ENCODE measurements at regions not wholly inside any gene's neighbourhood (a gene's known extent, or its start where the extent isn't known, plus 50 kb on each side); places are given as distances from the start of the nearest gene placed in this dataset.

DNA sequence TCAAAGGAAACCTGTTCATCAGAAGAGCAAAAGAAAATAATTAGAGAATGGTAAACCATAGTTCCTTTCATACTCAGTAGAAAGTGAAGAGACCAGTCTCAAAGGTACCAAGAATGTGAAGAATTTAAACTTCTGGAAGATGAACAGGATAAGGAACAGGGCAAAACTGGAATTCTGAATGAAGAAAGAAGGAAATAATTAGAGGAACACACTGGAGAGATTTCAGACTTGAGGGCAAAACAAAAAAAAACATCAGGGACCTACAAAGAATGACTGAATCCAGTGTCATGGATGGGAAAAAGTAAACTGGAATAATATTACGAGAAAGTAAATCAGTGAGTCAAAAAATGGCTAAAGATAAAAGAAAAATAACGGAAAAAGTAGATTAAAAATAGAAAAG is 245.6 kb upstream of the NEIL3 start:
- no peaks in the 10 kb centered on the region for H4K20me1 ChIP-seq (ENCODE audit: insufficient read depth, poor library complexity, severe bottlenecking)
- H3K36me3 ChIP-seq (replicated peaks; ENCODE audit: insufficient read depth, low read depth): no peaks in the 10 kb centered on the region
- H3K4me1 ChIP-seq (ENCODE audit: insufficient read depth): no peaks in the 10 kb centered on the region
- H2AFZ ChIP-seq: no peak overlapping the region
- TF ChIP-seq, protein P1, sequence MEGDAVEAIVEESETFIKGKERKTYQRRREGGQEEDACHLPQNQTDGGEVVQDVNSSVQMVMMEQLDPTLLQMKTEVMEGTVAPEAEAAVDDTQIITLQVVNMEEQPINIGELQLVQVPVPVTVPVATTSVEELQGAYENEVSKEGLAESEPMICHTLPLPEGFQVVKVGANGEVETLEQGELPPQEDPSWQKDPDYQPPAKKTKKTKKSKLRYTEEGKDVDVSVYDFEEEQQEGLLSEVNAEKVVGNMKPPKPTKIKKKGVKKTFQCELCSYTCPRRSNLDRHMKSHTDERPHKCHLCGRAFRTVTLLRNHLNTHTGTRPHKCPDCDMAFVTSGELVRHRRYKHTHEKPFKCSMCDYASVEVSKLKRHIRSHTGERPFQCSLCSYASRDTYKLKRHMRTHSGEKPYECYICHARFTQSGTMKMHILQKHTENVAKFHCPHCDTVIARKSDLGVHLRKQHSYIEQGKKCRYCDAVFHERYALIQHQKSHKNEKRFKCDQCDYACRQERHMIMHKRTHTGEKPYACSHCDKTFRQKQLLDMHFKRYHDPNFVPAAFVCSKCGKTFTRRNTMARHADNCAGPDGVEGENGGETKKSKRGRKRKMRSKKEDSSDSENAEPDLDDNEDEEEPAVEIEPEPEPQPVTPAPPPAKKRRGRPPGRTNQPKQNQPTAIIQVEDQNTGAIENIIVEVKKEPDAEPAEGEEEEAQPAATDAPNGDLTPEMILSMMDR (IDR thresholded peaks at IDR 0.05; ENCODE audit: poor library complexity): no peak
- no peak for TF ChIP-seq EZH2phosphoT487 (IDR thresholded peaks at IDR 0.05; ENCODE audit: low read depth, severe bottlenecking, unreplicated experiment)
- TF ChIP-seq EZH2 (IDR thresholded peaks at IDR 0.05; ENCODE audit: borderline replicate concordance): no peak
- H3K79me2 ChIP-seq: no peaks in the 10 kb centered on the region
- H3K4me3 ChIP-seq: no peak overlapping the region
- H3K4me2 ChIP-seq: no peak overlapping the region
- H3K9me3 ChIP-seq (ENCODE audit: low read depth): no peaks in the 10 kb centered on the region
- WGBS (ENCODE audit: low lambda C conversion rate, missing lambda C conversion rate): 87% methylated on average over 2 of the region's 2 CpGs
- no peak overlapping the region for H3K27ac ChIP-seq
- DNase-seq (ENCODE audit: low spot score): no peak
- no peaks in the 10 kb centered on the region for H3K27me3 ChIP-seq
- H3K9me2 ChIP-seq (replicated peaks; ENCODE audit: insufficient read depth): no peaks in the 10 kb centered on the region

DNA sequence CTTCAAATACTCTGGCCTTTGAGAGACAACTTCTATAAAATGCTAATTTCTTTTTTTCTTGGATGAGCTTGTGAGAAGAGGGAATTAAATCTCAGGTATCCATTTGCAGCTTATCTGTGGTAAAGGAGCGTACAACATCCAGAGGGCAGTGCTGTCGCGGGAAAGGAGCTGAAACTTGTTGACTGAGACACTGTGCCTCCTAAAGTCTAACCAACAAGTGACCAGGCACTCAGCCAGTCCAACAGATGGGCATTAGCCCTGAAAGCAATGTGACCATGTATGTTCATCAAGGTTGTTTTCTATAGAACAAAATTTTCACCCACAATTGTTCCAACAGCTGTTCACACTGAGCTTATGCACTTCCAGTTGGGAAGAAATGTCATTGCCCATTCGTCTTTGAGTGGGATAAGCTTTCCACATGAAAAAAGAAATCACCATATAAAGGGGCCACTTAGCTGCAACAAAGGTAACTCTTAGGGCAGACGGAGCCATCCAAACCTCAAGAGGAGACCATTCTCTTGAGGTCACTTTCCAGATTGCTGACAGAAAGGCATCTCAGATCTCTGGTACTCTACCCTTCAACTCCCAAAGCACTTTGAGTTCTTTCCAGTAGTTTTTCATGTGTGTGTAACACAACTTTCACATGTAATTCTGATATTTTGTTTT is 244.8 kb upstream of the NEIL3 start:
- no peak overlapping the region for H2AFZ ChIP-seq
- H3K27me3 ChIP-seq: no peaks in the 10 kb centered on the region
- H3K79me2 ChIP-seq: no peaks in the 10 kb centered on the region
- TF ChIP-seq EZH2 (IDR thresholded peaks at IDR 0.05; ENCODE audit: borderline replicate concordance) (no peak), EZH2phosphoT487 (IDR thresholded peaks at IDR 0.05; ENCODE audit: low read depth, severe bottlenecking, unreplicated experiment) (no peak)
- TF ChIP-seq, protein P1 (IDR thresholded peaks at IDR 0.05; ENCODE audit: poor library complexity): no peak
- no peaks in the 10 kb centered on the region for H4K20me1 ChIP-seq (ENCODE audit: insufficient read depth, poor library complexity, severe bottlenecking)
- WGBS (ENCODE audit: low lambda C conversion rate, missing lambda C conversion rate): 86% methylated on average over 5 of the region's 5 CpGs
- no peak overlapping the region for H3K4me3 ChIP-seq
- no peaks in the 10 kb centered on the region for H3K9me2 ChIP-seq (replicated peaks; ENCODE audit: insufficient read depth)
- no peaks in the 10 kb centered on the region for H3K36me3 ChIP-seq (replicated peaks; ENCODE audit: insufficient read depth, low read depth)
- no peaks in the 10 kb centered on the region for H3K4me1 ChIP-seq (ENCODE audit: insufficient read depth)
- no peaks in the 10 kb centered on the region for H3K9me3 ChIP-seq (ENCODE audit: low read depth)
- DNase-seq (ENCODE audit: low spot score): no peak
- no peak overlapping the region for H3K27ac ChIP-seq
- no peak overlapping the region for H3K4me2 ChIP-seq

DNA sequence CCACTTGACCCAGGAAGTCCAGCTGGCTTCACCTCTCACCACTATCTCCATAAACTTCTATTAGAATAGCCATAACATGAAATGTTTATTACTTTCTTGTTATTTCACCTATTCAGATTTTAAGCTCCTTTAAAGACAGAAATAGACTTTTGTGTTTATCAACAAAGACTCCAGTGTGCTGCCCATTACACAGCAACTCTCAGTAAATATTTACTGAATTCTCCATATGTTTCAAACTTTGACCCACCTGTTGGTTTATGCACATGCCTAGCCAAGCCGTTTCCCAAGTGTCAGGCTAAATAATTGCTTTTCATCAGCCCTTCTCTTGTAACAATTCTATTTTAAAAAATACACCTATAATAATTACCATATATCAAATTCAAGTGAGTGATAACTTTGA is 242.9 kb upstream of the NEIL3 start:
- no peaks in the 10 kb centered on the region for H4K20me1 ChIP-seq (ENCODE audit: insufficient read depth, poor library complexity, severe bottlenecking)
- no peak for DNase-seq (ENCODE audit: low spot score)
- no peak overlapping the region for H3K27ac ChIP-seq
- no peak overlapping the region for H3K4me2 ChIP-seq
- no peak overlapping the region for H2AFZ ChIP-seq
- H3K79me2 ChIP-seq: no peaks in the 10 kb centered on the region
- no peak overlapping the region for H3K4me3 ChIP-seq
- TF ChIP-seq, protein P1 (IDR thresholded peaks at IDR 0.05; ENCODE audit: poor library complexity): no peak
- TF ChIP-seq EZH2phosphoT487 (IDR thresholded peaks at IDR 0.05; ENCODE audit: low read depth, severe bottlenecking, unreplicated experiment) (no peak), EZH2 (IDR thresholded peaks at IDR 0.05; ENCODE audit: borderline replicate concordance) (no peak)
- H3K9me2 ChIP-seq (replicated peaks; ENCODE audit: insufficient read depth): no peaks in the 10 kb centered on the region
- 62% methylated on average over 1 of the region's 1 CpG for WGBS (ENCODE audit: low lambda C conversion rate, missing lambda C conversion rate)
- H3K9me3 ChIP-seq (ENCODE audit: low read depth): no peaks in the 10 kb centered on the region
- no peaks in the 10 kb centered on the region for H3K27me3 ChIP-seq
- H3K36me3 ChIP-seq (replicated peaks; ENCODE audit: insufficient read depth, low read depth): no peaks in the 10 kb centered on the region
- H3K4me1 ChIP-seq (ENCODE audit: insufficient read depth): no peaks in the 10 kb centered on the region

All from hepatocyte (in vitro differentiated cells).